Skeletal muscle tissue (tissue), 3 donors: ENCODE measurements at regions not wholly inside any gene's neighbourhood (a gene's known extent, or its start where the extent isn't known, plus 50 kb on each side); places are given as distances from the start of the nearest gene placed in this dataset.
"Not testable (repeated sequence)": the region's sequence is repeated elsewhere in the genome, so short reads cannot be mapped to it uniquely, and the experiment has no call there.

Experiments used
- H3K27ac ChIP-seq: one replicate; pipeline ENCODE4 v1.7.0; 2013; ENCODE audit warnings: mild to moderate bottlenecking, low read depth, low read length, inconsistent platforms
- H3K27me3 ChIP-seq, 3 donors: one replicate each; pipeline ENCODE4 v1.7.0; 2013; ENCODE audit warnings: low read length in 3 of 3; ENCODE audit not compliant: control insufficient read depth in 3 of 3, insufficient read depth in 3 of 3
- H3K36me3 ChIP-seq, 3 donors: one replicate each; pipeline ENCODE4 v1.7.0; 2013; ENCODE audit warnings: low read length in 3 of 3; ENCODE audit not compliant: control insufficient read depth in 3 of 3, insufficient read depth in 3 of 3
- H3K4me1 ChIP-seq, 3 donors: one replicate each; pipeline ENCODE4 v1.7.0; 2013; ENCODE audit warnings: low read length in 3 of 3, mild to moderate bottlenecking in 3 of 3; ENCODE audit not compliant: control insufficient read depth in 3 of 3, insufficient read depth in 3 of 3
- H3K4me3 ChIP-seq, 3 donors: one replicate each; pipeline ENCODE4 v1.7.0; 2013; ENCODE audit warnings: low read length in 3 of 3
- H3K9ac ChIP-seq, 3 donors: one replicate each; pipeline ENCODE4 v1.7.0; 2013; ENCODE audit warnings: low read length in 3 of 3, mild to moderate bottlenecking in 3 of 3, moderate library complexity in 2 of 3, low read depth in 1 of 3
- H3K9me3 ChIP-seq, 3 donors: one replicate each; pipeline ENCODE4 v1.7.0; 2013; ENCODE audit warnings: low read length in 3 of 3; ENCODE audit not compliant: control insufficient read depth in 3 of 3
- donor health status: Osteomylitis.

DNA sequence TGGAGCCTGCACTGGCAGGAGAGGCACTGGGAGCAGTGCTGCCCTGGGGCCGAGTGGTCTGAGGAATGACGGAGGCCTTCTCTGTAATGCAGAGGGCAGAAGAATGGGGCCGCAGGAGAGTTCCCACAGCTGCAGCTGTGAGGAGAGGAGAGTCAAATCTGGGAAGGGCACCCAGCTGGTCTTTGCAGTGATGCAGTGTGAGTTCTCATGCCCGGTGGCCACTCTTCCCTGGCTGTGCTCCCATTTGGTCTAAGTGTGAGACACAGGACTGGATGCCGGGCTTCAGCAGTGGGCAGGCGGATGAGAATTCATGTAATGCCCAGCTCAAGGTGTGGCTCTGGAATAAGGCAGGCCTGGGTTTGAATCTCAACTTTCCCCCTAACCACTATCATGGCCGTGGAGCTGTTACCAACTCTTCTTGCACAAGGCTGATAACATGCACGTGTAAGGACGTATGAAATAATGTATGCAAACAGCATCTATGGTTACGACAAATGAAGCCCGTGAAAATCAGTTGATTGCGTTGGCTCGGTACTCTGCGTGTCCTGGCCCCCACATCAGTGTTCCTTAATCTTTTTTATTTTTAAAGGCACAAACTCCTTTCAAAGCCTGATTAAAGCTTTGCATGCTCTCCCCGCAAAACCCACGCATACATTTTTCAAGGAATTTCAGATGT lies 71.6 kb downstream of the ACKR3 start:
- H3K36me3 ChIP-seq, result no peaks in the 10 kb centered on the region
- peaks cover 6 to 15% (median 9%) of the 10 kb centered on the region in 3 donors for H3K4me1 ChIP-seq
- no peak overlapping the region for H3K9ac ChIP-seq
- H3K27me3 ChIP-seq, result peaks cover 0 to 3% (median 0%) of the 10 kb centered on the region in 3 donors
- peak overlapping the region; percentile 79 for H3K27ac ChIP-seq
- H3K4me3 ChIP-seq, result no peak overlapping the region
- peaks cover 3 to 14% (median 9%) of the 10 kb centered on the region in 3 donors for H3K9me3 ChIP-seq

DNA sequence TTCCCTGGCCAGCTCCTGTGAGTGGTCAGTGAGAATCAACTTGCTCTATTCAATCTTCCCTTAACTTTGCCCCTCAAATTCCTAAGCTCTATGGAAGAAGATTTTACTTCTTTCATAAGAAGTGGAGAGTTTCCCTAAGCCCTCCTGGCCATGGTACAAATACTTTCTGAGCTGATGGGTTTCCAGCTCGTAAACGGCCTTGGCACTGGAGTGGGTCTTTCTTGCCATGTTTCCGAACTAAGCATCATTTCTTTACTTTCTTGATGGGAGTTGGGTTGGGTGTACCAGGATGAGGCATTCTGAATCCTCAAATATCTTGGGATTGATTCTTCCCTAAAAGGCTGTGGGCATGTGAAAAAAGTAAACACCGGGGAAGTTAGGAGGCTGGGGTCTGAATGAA lies 72.5 kb downstream of the ACKR3 start:
- H3K27ac ChIP-seq, result peak overlapping the region; percentile 79
- peaks cover 0 to 3% (median 0%) of the 10 kb centered on the region in 3 donors for H3K27me3 ChIP-seq
- H3K4me3 ChIP-seq, result no peak overlapping the region
- peaks cover 6 to 15% (median 11%) of the 10 kb centered on the region in 3 donors for H3K4me1 ChIP-seq
- peak overlapping the region in 1 of 3 donors; percentile 27 for H3K9ac ChIP-seq
- H3K9me3 ChIP-seq, result peaks cover 3 to 14% (median 9%) of the 10 kb centered on the region in 3 donors
- no peaks in the 10 kb centered on the region for H3K36me3 ChIP-seq

DNA sequence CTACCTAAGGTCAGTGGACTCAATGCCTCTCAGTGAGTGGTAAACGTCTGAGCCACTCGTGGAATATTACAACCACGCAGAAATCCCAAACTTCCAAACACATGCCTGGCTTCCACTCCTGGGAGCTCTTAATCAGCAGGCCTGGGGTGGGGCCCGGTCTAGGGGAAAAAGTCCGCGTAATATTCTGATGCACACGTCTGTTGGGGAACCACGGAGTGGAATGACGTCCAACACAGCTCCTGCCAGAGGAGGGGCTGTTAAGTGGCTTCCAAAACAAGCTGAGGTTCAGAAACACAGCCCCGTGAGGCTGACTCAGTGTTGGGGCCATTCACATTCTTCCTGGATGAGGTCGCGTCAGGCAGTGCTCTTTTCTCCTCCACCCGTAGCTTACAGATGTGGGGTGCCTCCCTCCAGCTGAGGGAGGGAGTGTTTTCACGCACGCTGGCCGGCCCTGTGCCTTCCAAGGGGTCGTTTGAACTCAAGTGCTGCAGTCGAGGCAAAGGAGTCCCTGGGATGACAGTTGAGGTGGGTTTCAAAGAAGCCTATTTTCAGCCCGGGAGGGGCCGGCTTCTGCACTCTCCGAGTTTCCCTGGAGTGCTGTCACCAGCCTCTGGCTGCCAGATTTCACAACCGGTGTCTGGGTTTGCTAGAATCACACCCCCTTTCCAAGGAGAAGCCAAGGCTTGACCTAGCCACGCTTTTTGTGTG lies 73.1 kb downstream of the ACKR3 start:
- Histone ChIP-seq H3K27ac (peak overlapping the region; percentile 82), H3K36me3 (no peaks in the 10 kb centered on the region), H3K4me1 (peaks cover 6 to 15% (median 11%) of the 10 kb centered on the region in 3 donors), H3K9ac (peak overlapping the region in 1 of 3 donors; percentile 27), H3K4me3 (peak overlapping the region in 1 of 3 donors; percentile 22), H3K27me3 (peaks cover 0 to 3% (median 0%) of the 10 kb centered on the region in 3 donors), H3K9me3 (peaks cover 3 to 14% (median 9%) of the 10 kb centered on the region in 3 donors)

DNA sequence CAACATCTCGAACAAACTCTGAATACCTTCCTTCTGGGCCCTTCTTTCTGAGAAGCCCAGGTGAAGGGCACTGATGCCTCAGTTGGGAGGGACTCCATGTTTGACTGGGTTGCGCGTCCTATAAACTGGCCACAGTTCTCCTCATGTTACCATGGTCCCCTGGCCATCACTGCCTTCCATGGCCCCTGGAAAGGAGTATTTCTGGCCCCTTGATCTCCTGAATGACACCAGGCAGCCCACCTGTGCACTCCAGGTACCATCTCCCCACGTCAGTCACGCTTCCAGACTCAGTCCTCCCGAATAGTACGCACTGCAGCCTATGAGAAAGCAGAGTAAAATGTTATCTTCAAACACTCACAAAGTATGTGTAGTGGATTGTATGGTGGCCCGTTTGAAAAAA lies 73.9 kb downstream of the ACKR3 start:
- Histone ChIP-seq H3K27me3 (peaks cover 0 to 3% (median 0%) of the 10 kb centered on the region in 3 donors), H3K4me1 (peaks cover 6 to 15% (median 11%) of the 10 kb centered on the region in 3 donors), H3K4me3 (peak overlapping the region in 1 of 3 donors; percentile 12), H3K9ac (no peak overlapping the region), H3K36me3 (no peaks in the 10 kb centered on the region), H3K9me3 (peaks cover 3 to 14% (median 9%) of the 10 kb centered on the region in 3 donors), H3K27ac (peak overlapping the region; percentile 82)

DNA sequence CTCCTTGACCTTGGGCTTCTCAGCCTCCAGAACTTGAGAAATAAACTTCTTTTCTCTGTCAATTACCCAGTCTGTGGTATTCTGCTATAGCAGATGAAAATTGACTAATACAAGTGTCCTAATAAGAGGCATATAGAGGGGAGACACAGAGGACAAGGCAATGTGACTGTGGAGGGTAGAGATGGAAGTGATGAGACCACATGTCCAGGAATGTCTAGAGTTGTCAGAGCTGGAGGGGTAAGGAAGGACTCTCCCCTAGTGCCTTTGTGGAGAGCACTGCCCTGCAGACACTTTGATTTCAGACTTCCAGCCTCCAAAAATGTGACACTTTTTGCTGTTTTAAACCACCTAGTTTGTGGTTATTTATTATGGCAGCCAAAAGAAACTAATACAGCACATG lies 74.4 kb downstream of the ACKR3 start:
- H3K27me3 ChIP-seq, result peaks cover 0 to 3% (median 0%) of the 10 kb centered on the region in 3 donors
- H3K27ac ChIP-seq, result no peak overlapping the region
- no peak overlapping the region for H3K4me3 ChIP-seq

DNA sequence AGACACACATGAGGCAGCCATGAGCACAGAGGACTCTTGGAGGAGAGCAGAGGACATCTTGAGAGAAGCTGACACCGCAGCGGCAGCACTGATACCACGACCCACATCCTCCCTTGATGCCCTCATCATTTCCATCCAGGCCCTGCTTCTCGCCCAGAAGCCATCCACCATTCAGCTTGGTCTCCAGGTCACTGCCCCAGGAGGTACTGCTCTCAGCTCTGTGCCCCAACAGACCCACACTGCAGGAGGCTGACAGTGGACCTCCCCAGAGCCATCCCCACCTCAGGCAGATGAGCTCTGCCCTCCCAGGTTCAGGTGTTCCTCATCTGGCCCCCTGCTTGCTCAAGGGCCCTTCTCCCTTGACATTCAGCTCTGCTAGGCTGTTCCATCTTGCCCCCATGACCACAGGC lies 74.9 kb downstream of the ACKR3 start:
- H3K9me3 ChIP-seq, result peaks cover 3 to 16% (median 9%) of the 10 kb centered on the region in 3 donors
- H3K9ac ChIP-seq, result no peak overlapping the region
- H3K27me3 ChIP-seq, result peaks cover 0 to 3% (median 0%) of the 10 kb centered on the region in 3 donors
- H3K27ac ChIP-seq, result no peak overlapping the region
- H3K36me3 ChIP-seq, result no peaks in the 10 kb centered on the region
- peaks cover 6 to 15% (median 9%) of the 10 kb centered on the region in 3 donors for H3K4me1 ChIP-seq
- H3K4me3 ChIP-seq, result no peak overlapping the region

More for the DNA sequence above, 74.4 kb downstream of the ACKR3 start:
- H3K4me1 ChIP-seq, result peaks cover 6 to 15% (median 9%) of the 10 kb centered on the region in 3 donors
- no peak overlapping the region for H3K9ac ChIP-seq
- peaks cover 3 to 14% (median 9%) of the 10 kb centered on the region in 3 donors for H3K9me3 ChIP-seq
- no peaks in the 10 kb centered on the region for H3K36me3 ChIP-seq

DNA sequence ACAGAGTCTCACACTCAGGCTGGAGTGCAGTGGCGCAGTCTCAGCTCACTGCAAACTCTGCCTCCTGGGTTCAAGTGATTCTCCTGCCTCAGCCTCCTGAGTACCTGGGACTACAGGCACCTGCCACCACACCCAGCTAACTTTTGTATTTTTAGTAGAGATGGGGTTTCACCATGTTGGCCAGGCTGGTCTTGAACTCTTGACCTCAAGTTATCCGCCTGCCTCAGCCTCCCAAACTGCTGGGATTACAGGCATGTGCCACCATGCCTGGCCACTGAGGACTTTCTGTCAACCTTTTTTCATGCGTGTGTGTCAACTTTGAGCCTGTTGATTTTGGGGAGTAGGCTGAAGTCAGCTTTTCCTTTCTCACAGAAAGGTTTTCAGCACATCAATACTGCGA lies 75.5 kb downstream of the ACKR3 start:
- not testable (repeated sequence) for H3K27me3 ChIP-seq, H3K36me3 ChIP-seq, H3K9ac ChIP-seq, H3K4me3 ChIP-seq, H3K27ac ChIP-seq
- Histone ChIP-seq H3K9me3 (peaks cover 3 to 17% (median 9%) of the 10 kb centered on the region in 3 donors), H3K4me1 (peaks cover 6 to 15% (median 9%) of the 10 kb centered on the region in 3 donors)

DNA sequence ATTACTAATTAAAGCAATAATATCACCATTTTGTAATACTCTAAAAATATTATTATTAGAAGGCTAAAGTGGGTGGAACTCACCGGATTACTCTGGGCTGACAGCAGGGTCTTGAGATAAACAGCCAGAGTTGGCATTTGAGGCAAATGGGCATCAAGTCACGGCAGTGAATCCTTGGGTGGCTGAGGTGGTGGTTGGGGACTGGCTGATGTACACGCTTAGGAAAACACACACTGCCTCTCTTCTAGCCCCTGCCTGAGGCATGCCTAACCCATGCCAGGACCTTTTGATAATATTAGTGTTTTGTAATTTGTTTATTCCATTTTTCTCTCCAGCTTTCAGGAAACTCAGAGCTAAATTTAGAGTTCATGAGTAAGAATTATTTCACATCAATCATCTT lies 76.8 kb downstream of the ACKR3 start:
- Histone ChIP-seq H3K9me3 (peaks cover 0 to 9% (median 4%) of the 10 kb centered on the region in 3 donors), H3K27ac (no peak overlapping the region), H3K4me3 (no peak overlapping the region), H3K4me1 (peaks cover 4 to 11% (median 6%) of the 10 kb centered on the region in 3 donors), H3K36me3 (no peaks in the 10 kb centered on the region), H3K27me3 (peaks cover 0 to 3% (median 0%) of the 10 kb centered on the region in 3 donors), H3K9ac (no peak overlapping the region)

DNA sequence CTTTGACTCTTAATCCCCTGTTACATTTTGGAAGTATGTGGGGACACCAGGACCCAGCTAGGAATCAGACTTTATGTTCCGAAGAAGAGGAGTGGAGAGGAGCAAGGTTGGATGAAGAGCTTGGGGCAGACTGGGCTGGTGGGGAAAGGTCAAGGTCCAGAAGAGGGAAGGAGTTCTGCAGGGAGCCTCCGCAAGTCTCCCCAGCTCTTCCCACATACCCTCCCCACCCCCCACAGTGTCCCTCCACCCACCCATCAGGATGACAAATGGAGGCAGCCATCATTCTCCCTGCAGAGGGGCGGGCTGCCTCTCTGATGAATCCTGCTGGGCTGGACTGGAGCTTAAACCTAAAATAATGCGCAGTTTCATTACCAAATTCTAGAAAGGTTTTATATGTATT lies 77.2 kb downstream of the ACKR3 start:
- peaks cover 0 to 2% (median 0%) of the 10 kb centered on the region in 3 donors for H3K27me3 ChIP-seq
- peaks cover 0 to 8% (median 4%) of the 10 kb centered on the region in 3 donors for H3K9me3 ChIP-seq
- H3K27ac ChIP-seq, result no peak overlapping the region

DNA sequence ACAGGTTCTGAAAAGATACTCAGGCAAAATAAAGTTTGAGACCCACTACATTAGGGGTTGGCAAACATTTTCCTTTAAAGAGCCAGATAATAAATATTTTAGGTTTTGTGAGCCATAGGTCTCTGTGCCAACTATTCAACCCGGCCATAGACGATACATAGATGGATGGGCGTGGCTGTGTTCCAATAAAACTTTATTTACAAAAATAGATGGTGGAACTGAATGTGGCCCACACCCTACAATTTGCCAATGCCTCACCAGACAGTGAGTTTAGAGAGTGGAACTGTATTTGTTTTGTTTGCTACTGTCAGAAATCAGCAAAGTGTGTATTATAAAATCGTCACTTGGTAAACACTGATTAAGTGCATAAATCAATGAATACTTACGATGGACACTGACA lies 78.0 kb downstream of the ACKR3 start:
- H3K9ac ChIP-seq, result no peak overlapping the region
- no peaks in the 10 kb centered on the region for H3K27me3 ChIP-seq
- H3K4me1 ChIP-seq, result peaks cover 0 to 7% (median 4%) of the 10 kb centered on the region in 3 donors
- H3K4me3 ChIP-seq, result no peak overlapping the region
- H3K27ac ChIP-seq, result no peak overlapping the region
- H3K9me3 ChIP-seq, result peaks cover 0 to 7% (median 3%) of the 10 kb centered on the region in 3 donors
- no peaks in the 10 kb centered on the region for H3K36me3 ChIP-seq

More for the DNA sequence above, 77.2 kb downstream of the ACKR3 start:
- H3K36me3 ChIP-seq, result no peaks in the 10 kb centered on the region
- H3K4me1 ChIP-seq, result peaks cover 4 to 7% (median 4%) of the 10 kb centered on the region in 3 donors
- no peak overlapping the region for H3K4me3 ChIP-seq
- H3K9ac ChIP-seq, result no peak overlapping the region
